Neural progenitor cell (in vitro differentiated cells): ENCODE measurements at regions not wholly inside any gene's neighbourhood (a gene's known extent, or its start where the extent isn't known, plus 50 kb on each side); places are given as distances from the start of the nearest gene placed in this dataset.

ENCODE experiments used
- DNase-seq: peaks from one replicate; pipeline ENCODE4 v3.0.0-alpha.2; 2016; ENCODE audit warnings: low spot score
- H2AFZ ChIP-seq: fragments of 200-600 bp; sonication (generic); replicated peaks from 2 replicates; pipeline ENCODE4 v1.6.1; 2016; ENCODE audit warnings: antibody characterized with exemption
- H3F3A ChIP-seq: fragments of 200-600 bp; sonication (generic); 2 replicates; pipeline ENCODE4 v1.6.1; 2016; ENCODE audit warnings: antibody characterized with exemption, low read depth
- H3K27ac ChIP-seq: fragments of 200-600 bp; sonication (generic); 2 replicates; pipeline ENCODE4 v1.5.1; 2016; ENCODE audit warnings: mild to moderate bottlenecking
- H3K27me3 ChIP-seq: fragments of 200-600 bp; sonication (generic); 2 replicates; pipeline ENCODE4 v1.6.1; 2016; ENCODE audit warnings: mild to moderate bottlenecking, moderate library complexity
- H3K36me3 ChIP-seq: fragments of 200-600 bp; sonication (generic); 2 replicates; pipeline ENCODE4 v1.5.1; 2016
- H3K4me1 ChIP-seq: fragments of 200-600 bp; sonication (generic); 2 replicates; pipeline ENCODE4 v1.6.1; 2016; ENCODE audit warnings: mixed run types
- H3K4me2 ChIP-seq: fragments of 200-600 bp; sonication (generic); 2 replicates; pipeline ENCODE4 v1.6.1; 2016
- H3K4me3 ChIP-seq: fragments of 200-600 bp; sonication (generic); 2 replicates; pipeline ENCODE4 v1.5.1; 2016
- H3K79me2 ChIP-seq: fragments of 200-600 bp; sonication (generic); 2 replicates; pipeline ENCODE4 v1.6.1; 2016; ENCODE audit warnings: low read depth
- H3K9ac ChIP-seq: fragments of 200-600 bp; sonication (generic); 2 replicates; pipeline ENCODE4 v1.6.1; 2016
- H3K9me3 ChIP-seq: fragments of 200-600 bp; sonication (generic); 2 replicates; pipeline ENCODE4 v1.5.1; 2016; ENCODE audit warnings: low read depth
- H4K20me1 ChIP-seq: fragments of 200-600 bp; sonication (generic); 2 replicates; pipeline ENCODE4 v1.6.1; 2016; ENCODE audit warnings: low read depth
- H3K27ac Mint-ChIP-seq: 3 replicates; pipeline ENCODE4 v1.8.0; 2021; ENCODE audit warnings: mixed read lengths
- H3K27me3 Mint-ChIP-seq: 2 replicates; pipeline ENCODE4 v1.8.0; 2022; ENCODE audit warnings: low read depth, mild to moderate bottlenecking, inconsistent platforms, moderate library complexity, mixed read lengths; ENCODE audit not compliant: insufficient read depth
- H3K36me3 Mint-ChIP-seq: 3 replicates; pipeline ENCODE4 v1.8.0; 2021; ENCODE audit warnings: mixed read lengths
- H3K4me1 Mint-ChIP-seq: 3 replicates; pipeline ENCODE4 v1.8.0; 2021; ENCODE audit warnings: mixed read lengths
- H3K4me3 Mint-ChIP-seq: 3 replicates; pipeline ENCODE4 v1.8.0; 2021; ENCODE audit warnings: mild to moderate bottlenecking, moderate library complexity, mixed read lengths
- H3K9me3 Mint-ChIP-seq: 3 replicates; pipeline ENCODE4 v1.8.0; 2020; ENCODE audit warnings: mixed read lengths
- EZH2 ChIP-seq: fragments of 200-600 bp; sonication (generic); IDR thresholded peaks from 2 replicates; pipeline ENCODE4 v1.6.1; 2017; ENCODE audit warnings: antibody characterized with exemption, mild to moderate bottlenecking, moderate library complexity
- EZH2phosphoT487 ChIP-seq: fragments of 200-600 bp; sonication (generic); IDR thresholded peaks from 2 replicates; pipeline ENCODE4 v1.6.1; 2017; ENCODE audit warnings: antibody characterized with exemption
- TF ChIP-seq, protein P1 (sequence below): fragments of 200-600 bp; sonication (generic); IDR thresholded peaks from 2 replicates; pipeline ENCODE4 v1.5.1; 2017; ENCODE audit warnings: antibody characterized with exemption, mild to moderate bottlenecking

DNA sequence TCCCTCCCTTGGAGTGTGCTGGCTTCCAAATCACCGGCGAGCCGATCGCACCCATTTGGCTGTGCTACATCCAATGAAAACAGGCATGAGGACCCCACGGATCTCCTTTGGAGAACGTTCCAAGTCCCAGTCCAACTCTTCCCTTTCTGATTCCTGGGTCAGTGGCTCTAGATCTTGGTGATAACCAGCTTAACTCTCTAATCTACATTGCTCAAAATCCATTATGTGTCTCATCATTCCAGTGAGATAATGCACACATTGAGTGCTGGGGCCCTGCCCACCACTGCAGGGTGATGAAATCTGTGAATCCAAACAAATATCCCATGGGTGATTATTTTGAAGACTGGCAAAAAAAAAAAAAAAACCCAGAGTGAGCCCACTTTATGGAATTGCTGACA, 232.7 kb upstream of the COPS8 start:
- H3F3A ChIP-seq: peaks cover 18% of the 10 kb centered on the region
- Mint-ChIP-seq H3K27me3 (peaks cover 40% of the 10 kb centered on the region), H3K4me3 (no peak overlapping the region), H3K27ac (peak overlapping the region; percentile 26), H3K9me3 (peaks cover 15% of the 10 kb centered on the region), H3K36me3 (peaks cover 5% of the 10 kb centered on the region), H3K4me1 (peaks cover 84% of the 10 kb centered on the region)
- no peak overlapping the region for H3K4me3 ChIP-seq
- TF ChIP-seq, protein P1, sequence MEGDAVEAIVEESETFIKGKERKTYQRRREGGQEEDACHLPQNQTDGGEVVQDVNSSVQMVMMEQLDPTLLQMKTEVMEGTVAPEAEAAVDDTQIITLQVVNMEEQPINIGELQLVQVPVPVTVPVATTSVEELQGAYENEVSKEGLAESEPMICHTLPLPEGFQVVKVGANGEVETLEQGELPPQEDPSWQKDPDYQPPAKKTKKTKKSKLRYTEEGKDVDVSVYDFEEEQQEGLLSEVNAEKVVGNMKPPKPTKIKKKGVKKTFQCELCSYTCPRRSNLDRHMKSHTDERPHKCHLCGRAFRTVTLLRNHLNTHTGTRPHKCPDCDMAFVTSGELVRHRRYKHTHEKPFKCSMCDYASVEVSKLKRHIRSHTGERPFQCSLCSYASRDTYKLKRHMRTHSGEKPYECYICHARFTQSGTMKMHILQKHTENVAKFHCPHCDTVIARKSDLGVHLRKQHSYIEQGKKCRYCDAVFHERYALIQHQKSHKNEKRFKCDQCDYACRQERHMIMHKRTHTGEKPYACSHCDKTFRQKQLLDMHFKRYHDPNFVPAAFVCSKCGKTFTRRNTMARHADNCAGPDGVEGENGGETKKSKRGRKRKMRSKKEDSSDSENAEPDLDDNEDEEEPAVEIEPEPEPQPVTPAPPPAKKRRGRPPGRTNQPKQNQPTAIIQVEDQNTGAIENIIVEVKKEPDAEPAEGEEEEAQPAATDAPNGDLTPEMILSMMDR: no peak
- no peak for TF ChIP-seq EZH2
- TF ChIP-seq EZH2phosphoT487: no peak
- no peak overlapping the region for H3K9ac ChIP-seq
- H3K27me3 ChIP-seq: no peaks in the 10 kb centered on the region
- no peaks in the 10 kb centered on the region for H3K79me2 ChIP-seq
- H2AFZ ChIP-seq: no peak overlapping the region
- no peak for DNase-seq
- H3K9me3 ChIP-seq: no peaks in the 10 kb centered on the region
- H3K4me2 ChIP-seq: peak overlapping the region; percentile 41
- H3K36me3 ChIP-seq: no peaks in the 10 kb centered on the region
- H3K4me1 ChIP-seq: peaks cover 49% of the 10 kb centered on the region
- no peaks in the 10 kb centered on the region for H4K20me1 ChIP-seq
- no peak overlapping the region for H3K27ac ChIP-seq

DNA sequence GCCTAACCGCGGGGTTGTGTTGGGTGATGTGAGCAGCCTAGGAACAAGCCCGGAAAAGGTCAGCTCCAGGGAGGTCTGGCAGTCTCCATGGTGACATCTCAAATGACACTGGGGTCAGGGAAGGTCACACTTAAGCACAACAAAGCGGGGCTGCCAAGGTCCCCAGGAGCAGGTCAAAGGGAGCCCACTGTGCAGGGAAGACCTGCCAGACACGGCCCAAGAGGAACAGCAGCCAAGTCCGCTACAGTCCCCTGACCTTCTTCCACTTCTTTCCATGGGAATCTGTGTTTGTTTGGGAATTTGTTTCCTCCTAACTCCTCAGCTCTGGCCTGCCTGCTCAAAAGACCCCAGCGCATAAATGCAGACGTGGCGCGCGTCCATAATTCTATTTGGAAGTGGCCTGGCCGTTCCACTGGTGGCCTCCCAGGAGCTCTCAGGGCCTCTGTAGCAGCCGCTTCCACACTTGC, 232.1 kb upstream of the COPS8 start:
- Histone ChIP-seq H3K79me2 (no peaks in the 10 kb centered on the region), H3K4me3 (no peak overlapping the region), H4K20me1 (no peaks in the 10 kb centered on the region), H3K36me3 (no peaks in the 10 kb centered on the region), H3K4me1 (peaks cover 47% of the 10 kb centered on the region), H3K27ac (no peak overlapping the region), H3K9me3 (no peaks in the 10 kb centered on the region), H3K27me3 (no peaks in the 10 kb centered on the region), H3F3A (peaks cover 24% of the 10 kb centered on the region), H3K9ac (no peak overlapping the region), H2AFZ (no peak overlapping the region), H3K4me2 (peak overlapping the region; percentile 41)
- Mint-ChIP-seq H3K27ac (peak overlapping the region; percentile 75), H3K4me3 (peak overlapping the region; percentile 44), H3K4me1 (peaks cover 84% of the 10 kb centered on the region), H3K36me3 (peaks cover 5% of the 10 kb centered on the region), H3K27me3 (peaks cover 43% of the 10 kb centered on the region), H3K9me3 (peaks cover 20% of the 10 kb centered on the region)
- TF ChIP-seq, protein P1: no peak
- TF ChIP-seq EZH2phosphoT487 (no peak), EZH2 (no peak)
- peak; percentile 83 for DNase-seq

DNA sequence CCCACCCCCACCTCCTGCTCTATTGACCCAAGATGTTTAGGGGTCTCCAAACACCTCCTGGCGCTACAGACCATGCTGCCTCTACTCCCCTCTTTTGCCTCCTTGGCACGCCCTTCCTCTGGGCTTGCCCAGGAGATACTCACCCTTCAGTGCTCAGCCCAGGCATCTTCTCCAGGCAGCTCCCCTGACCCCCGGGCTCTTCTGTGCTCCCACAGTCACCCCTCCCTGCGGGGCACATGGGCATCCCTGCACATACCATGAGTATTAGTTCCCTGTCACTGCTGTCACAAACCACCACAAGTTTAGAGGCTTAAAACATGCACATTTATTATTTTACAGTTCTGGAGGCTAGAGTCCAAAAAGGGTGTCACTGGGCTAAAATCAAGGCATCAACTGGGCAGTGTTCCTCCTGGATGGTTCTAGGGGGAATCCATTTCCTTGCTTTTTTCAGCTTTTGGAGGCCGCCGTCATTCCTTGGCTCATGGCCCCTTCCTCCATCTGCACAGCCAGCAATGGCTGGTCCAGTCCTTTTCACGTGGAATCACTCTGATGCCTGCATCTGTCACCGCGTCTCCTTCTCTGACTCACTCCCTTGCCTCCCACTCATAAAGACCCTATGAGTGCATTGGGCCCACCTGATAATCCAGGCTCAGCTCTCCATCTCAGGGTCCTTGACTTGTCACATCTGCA, 230.4 kb upstream of the COPS8 start:
- Mint-ChIP-seq H3K27ac (peak overlapping the region; percentile 23), H3K27me3 (peaks cover 36% of the 10 kb centered on the region), H3K4me3 (peak overlapping the region; percentile 54), H3K9me3 (peaks cover 18% of the 10 kb centered on the region), H3K36me3 (peaks cover 5% of the 10 kb centered on the region), H3K4me1 (peaks cover 83% of the 10 kb centered on the region)
- H3K27ac ChIP-seq: no peak overlapping the region
- H3K79me2 ChIP-seq: no peaks in the 10 kb centered on the region
- H3K36me3 ChIP-seq: no peaks in the 10 kb centered on the region
- no peaks in the 10 kb centered on the region for H3K27me3 ChIP-seq
- H3K4me2 ChIP-seq: no peak overlapping the region
- TF ChIP-seq EZH2: no peak
- no peak for TF ChIP-seq EZH2phosphoT487
- TF ChIP-seq, protein P1: no peak
- peaks cover 31% of the 10 kb centered on the region for H3F3A ChIP-seq
- no peak overlapping the region for H3K9ac ChIP-seq
- no peak overlapping the region for H3K4me3 ChIP-seq
- no peak for DNase-seq
- H4K20me1 ChIP-seq: no peaks in the 10 kb centered on the region
- no peaks in the 10 kb centered on the region for H3K9me3 ChIP-seq
- H3K4me1 ChIP-seq: peaks cover 53% of the 10 kb centered on the region
- no peak overlapping the region for H2AFZ ChIP-seq
